GM18868 (cell line): ENCODE measurements at regions not wholly inside any gene's neighbourhood (a gene's known extent, or its start where the extent isn't known, plus 50 kb on each side); places are given as distances from the start of the nearest gene placed in this dataset.
"Not testable (repeated sequence)": the region's sequence is repeated elsewhere in the genome, so short reads cannot be mapped to it uniquely, and the experiment has no call there.

Experiments
- ATAC-seq: cut with Tn5 transposase; IDR thresholded peaks from one replicate; pipeline ENCODE4 v1.9.1; 2021; ENCODE audit warnings: mild to moderate bottlenecking, moderate library complexity; ENCODE audit not compliant: unreplicated experiment

GRCh38 chr11:34795641-34796040, 120.5 kb downstream of the APIP start:
- no peak for ATAC-seq

- no peak for ATAC-seq
Measured at GRCh38 chr11:34794696-34795095, 121.5 kb downstream of the APIP start.

- no peak for ATAC-seq
Measured at GRCh38 chr11:34793666-34794065, 122.5 kb downstream of the APIP start.

DNA sequence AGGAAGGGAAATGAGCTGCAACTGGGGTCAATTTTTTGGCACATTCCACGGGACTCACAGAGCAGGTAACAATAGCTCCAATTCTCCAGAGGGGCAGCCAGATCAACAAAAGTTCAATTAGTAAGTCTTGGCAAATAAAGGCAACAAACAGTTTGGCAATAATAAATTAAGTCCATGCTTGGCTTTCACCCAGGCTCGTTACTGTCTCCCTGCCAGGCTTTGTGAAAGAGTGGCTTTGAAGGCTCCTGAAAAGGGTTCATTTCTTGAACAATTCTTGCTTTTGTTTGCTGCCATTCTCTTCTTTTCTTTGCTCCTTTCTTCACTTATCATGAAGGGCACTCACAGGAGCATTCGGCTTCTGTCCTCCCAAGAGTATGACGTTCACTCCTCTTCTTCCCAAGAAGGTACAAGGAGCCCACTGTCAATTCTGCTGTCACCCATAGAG, 123.3 kb downstream of the APIP start:
- no peak for ATAC-seq

- ATAC-seq = no peak
Measured at GRCh38 chr11:34791780-34792542, 124.2 kb downstream of the APIP start.

- ATAC-seq = no peak
Measured at GRCh38 chr11:34790620-34791019, 125.6 kb downstream of the APIP start.

DNA sequence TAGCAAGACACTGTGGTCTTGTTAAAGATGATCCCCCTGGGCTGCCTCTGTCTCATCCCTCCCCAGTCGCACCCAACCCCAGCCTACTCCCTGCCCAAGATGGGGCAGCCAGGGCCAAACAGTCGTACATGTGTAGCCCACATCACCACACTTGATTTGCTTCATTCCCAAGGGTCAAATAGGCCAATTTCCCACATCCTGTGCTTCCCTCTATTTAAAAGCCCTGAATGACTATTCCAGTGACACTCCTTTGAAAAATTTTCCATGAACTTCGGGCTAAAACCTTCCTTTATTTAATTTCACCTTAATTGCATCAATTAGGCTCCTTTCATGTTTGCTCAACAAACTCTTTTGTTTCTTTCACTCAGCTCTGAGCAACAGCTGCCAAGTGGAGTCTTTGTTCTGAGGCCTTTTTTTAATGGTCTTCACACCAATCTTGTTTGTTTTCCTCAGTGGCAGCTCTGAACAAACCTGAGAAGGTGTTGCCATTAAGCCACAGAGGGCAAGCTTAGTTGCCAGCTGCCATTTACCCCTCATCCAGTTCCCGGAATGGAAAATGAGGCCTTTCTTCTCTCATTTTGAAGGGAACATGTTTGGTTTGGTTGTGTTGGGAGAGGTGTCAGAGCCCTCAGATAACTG, 126.9 kb downstream of the APIP start:
- ATAC-seq = no peak

GRCh38 chr11:34788642-34789041, 127.5 kb downstream of the APIP start:
- no peak for ATAC-seq

GRCh38 chr11:34787895-34788294, 128.3 kb downstream of the APIP start:
- ATAC-seq = no peak

DNA sequence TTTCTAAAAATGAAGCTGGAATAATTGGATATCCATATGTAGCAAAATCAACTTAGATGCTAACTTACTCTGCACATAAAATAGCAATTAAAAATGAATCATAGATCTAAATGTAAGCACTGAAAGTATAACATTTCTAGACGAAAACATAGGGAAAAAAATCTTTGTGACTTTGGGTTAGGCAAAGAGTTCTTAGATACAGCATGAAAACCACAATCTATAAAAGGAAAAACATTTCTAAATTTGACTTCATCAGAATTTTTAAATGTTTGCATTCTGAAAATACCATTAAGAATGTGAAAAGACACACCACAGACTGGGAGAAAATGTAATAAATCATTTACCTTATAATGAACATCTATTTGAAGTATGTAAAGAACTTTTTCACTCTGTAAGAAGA, 128.8 kb downstream of the APIP start:
- no peak for ATAC-seq

GRCh38 chr11:34784318-34784841, 131.8 kb downstream of the APIP start:
- no peak for ATAC-seq

DNA sequence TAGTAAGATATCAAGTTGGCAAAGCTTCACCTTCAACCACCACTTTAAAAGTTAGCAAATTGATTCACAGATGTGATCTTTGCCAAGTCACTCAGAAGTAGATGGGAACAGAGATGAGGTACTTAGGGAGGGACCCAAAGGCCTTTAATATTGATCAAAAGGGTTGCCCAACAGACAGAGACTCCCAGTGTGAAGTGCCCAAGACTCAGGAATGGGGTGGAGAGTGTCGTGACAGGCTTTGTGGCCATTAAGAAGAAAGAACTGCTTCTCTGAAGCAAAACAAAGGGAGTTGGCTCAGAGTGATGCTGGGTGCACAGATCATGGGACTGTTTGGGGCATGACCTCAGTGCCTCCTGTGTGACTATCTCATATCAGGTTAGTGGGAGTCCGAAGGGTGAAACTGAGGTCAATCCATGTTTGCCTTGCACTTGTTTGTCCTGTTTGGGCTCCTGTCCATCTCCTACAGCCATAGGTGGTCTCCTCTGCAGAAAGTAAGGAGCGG, 132.3 kb downstream of the APIP start:
- ATAC-seq = no peak

GRCh38 chr11:34781826-34782225, 134.4 kb downstream of the APIP start:
- not testable (repeated sequence) for ATAC-seq

DNA sequence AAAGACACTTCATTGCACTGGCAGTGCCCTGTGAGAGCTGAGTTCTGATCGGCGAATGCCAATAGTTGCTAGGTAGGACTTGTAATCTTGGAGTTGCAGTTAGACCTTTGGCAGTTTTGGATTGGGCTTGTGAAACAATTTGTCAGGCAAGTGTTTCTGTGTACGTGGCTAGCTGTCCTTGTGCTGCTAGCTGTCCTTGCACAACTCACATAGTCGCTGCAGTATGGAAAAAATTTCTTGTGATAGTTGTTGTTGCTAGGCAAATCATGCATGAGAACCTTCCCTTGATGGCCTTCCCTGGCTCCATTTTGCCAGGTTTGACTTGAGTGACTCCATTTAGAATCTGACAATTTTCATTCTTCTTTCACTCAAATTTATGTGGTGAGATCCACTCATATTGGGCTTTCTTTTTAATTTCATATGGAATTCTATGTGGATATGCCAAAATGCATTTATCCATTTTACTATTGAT, 140.7 kb downstream of the APIP start:
- no peak for ATAC-seq

- ATAC-seq = no peak
Measured at GRCh38 chr11:34774604-34775003, 141.6 kb downstream of the APIP start.

DNA sequence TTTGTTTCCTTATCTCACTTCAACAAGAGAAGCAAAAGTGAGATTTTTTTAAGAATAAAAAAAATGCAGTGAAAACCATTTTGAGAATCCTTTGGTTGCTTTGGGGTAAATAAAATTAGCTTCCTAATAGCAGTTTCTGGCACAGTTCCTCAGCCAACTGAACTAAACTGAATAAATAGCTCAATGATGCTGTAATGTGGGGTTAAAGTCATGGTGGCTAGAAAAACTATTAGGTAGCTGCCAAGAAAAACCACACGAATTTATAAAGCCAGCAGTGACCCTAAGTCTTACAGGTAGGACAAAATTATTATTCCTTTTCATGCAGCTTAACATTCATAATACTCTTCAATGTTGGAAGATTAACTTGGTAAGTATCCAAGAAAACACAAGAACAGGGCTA, 142.4 kb downstream of the APIP start:
- no peak for ATAC-seq

DNA sequence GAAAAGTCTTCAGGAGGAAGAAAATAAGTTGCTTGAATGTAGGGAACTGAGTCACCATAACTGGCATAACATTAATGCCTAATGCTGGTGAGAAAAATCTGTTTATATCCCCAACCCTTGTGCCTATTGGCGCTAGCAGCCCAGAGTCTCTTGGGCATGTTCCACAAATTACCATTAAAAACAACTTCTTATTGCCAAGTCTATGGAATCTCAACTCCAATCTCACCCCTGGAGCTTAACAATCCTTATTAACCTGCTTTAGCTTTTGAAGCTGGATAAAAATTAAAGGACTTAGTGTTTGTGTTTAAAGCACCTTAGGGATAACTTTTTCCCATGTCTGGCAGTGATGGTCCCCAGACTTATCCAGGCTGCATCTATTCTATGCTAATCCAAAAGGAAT, 143.0 kb downstream of the APIP start:
- no peak for ATAC-seq

- no peak for ATAC-seq
Measured at GRCh38 chr11:34770111-34770510, 146.1 kb downstream of the APIP start.

DNA sequence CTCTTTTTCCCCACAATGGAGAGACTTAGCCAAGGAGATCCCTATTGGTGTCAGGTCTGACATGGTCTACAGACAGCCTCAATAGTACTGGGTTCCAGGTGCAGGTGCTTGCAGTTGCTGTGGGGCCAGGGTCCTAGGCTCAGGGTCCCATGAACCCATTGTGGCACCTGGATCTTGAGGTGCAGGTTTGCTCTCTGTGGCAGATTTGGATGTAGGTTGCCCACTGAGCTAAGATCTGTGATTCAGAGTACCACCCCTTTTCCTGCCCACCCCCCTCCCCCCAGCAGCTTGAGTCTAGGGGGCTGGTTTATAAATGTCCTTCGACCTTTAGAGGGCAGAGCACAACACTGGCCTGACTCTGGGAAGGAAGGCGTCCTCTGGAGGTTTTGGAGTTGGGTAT, 147.0 kb downstream of the APIP start:
- ATAC-seq = no peak

GRCh38 chr11:34762625-34763024, 141.7 kb downstream of the EHF start:
- ATAC-seq = not testable (repeated sequence)

- no peak for ATAC-seq
Measured at GRCh38 chr11:34758262-34758661, 137.4 kb downstream of the EHF start.

GRCh38 chr11:34757026-34757451, 136.1 kb downstream of the EHF start:
- ATAC-seq = no peak
